ENCODE measurements at regions not wholly inside any gene's neighbourhood (a gene's known extent, or its start where the extent isn't known, plus 50 kb on each side); places are given as distances from the start of the nearest gene placed in this dataset.
A peak's percentile ranks its signal among the peaks of the same experiment; 100 is the strongest.

- no peaks in the 10 kb centered on the region for H3K27me3 Mint-ChIP-seq
- no peak overlapping the region for H3K4me3 Mint-ChIP-seq
- no peak overlapping the region for H3K4me3 ChIP-seq (ENCODE audit: low read length)
- H3K4me1 ChIP-seq (ENCODE audit: insufficient read depth, low read length), result no peaks in the 10 kb centered on the region
- no peaks in the 10 kb centered on the region for H3K36me3 Mint-ChIP-seq
- no peaks in the 10 kb centered on the region for H3K9me3 ChIP-seq (ENCODE audit: low read length)
- no peaks in the 10 kb centered on the region for H3K4me1 Mint-ChIP-seq
- no peak overlapping the region for H3K27ac ChIP-seq (ENCODE audit: low read depth, low read length)
- H3K9me3 Mint-ChIP-seq, result peaks cover 0 to 3% (median 2%) of the 10 kb centered on the region in 5 donors
- H3K27ac Mint-ChIP-seq, result no peak overlapping the region
- ChIA-PET POLR2A (no interaction called here), CTCF (no interaction called here)
- H3K27me3 ChIP-seq (ENCODE audit: insufficient read depth, low read length, poor library complexity, severe bottlenecking), result no peaks in the 10 kb centered on the region
- DNase-seq, result no peak
- H3K36me3 ChIP-seq (ENCODE audit: insufficient read depth, low read length), result no peaks in the 10 kb centered on the region
These were observed 64.2 kb upstream of the HTR1A start for GRCh38 chr5:64026493-64026892.

DNA sequence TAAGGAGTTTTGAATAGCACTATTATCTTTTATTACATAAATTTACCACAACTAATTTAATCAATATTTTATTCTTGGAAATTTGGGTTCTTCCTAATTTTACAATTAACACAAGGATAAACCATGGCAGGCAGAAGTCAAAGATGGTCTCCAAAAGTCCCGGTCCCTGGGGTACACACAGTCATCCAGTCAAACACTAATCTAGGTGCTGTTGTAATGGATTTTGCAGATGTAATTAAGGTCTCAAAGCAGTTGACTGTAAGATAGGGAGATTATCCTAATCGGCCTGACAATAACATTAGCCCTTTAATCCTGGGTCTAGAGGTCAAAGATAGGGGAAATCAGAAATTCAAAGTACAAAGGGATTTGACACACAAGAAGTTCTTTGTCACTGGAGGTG lies 57.5 kb upstream of the HTR1A start:
- H3K9me3 ChIP-seq (ENCODE audit: low read length), result no peaks in the 10 kb centered on the region
- no peak overlapping the region for H3K27ac Mint-ChIP-seq
- no peaks in the 10 kb centered on the region for H3K36me3 Mint-ChIP-seq
- no peaks in the 10 kb centered on the region for H3K27me3 Mint-ChIP-seq
- H3K27ac ChIP-seq (ENCODE audit: low read depth, low read length), result no peak overlapping the region
- H3K4me1 Mint-ChIP-seq, result no peaks in the 10 kb centered on the region
- H3K4me3 ChIP-seq (ENCODE audit: low read length), result no peak overlapping the region
- no peak overlapping the region for H3K4me3 Mint-ChIP-seq
- DNase-seq, result no peak
- no peaks in the 10 kb centered on the region for H3K4me1 ChIP-seq (ENCODE audit: insufficient read depth, low read length)
- no peaks in the 10 kb centered on the region for H3K27me3 ChIP-seq (ENCODE audit: insufficient read depth, low read length, poor library complexity, severe bottlenecking)
- ChIA-PET POLR2A (no interaction called here), CTCF (no interaction called here)
- peaks cover 0 to 5% (median 3%) of the 10 kb centered on the region in 5 donors for H3K9me3 Mint-ChIP-seq
- H3K36me3 ChIP-seq (ENCODE audit: insufficient read depth, low read length), result no peaks in the 10 kb centered on the region

GRCh38 chr5:64018966-64019365 lies 56.7 kb upstream of the HTR1A start:
- DNase-seq, result no peak
- H3K27ac ChIP-seq (ENCODE audit: low read depth, low read length), result no peak overlapping the region
- H3K27ac Mint-ChIP-seq, result peak overlapping the region in 1 of 8 donors; percentile 34
- no peaks in the 10 kb centered on the region for H3K4me1 ChIP-seq (ENCODE audit: insufficient read depth, low read length)
- H3K27me3 Mint-ChIP-seq, result no peaks in the 10 kb centered on the region
- no peaks in the 10 kb centered on the region for H3K27me3 ChIP-seq (ENCODE audit: insufficient read depth, low read length, poor library complexity, severe bottlenecking)
- H3K36me3 Mint-ChIP-seq, result no peaks in the 10 kb centered on the region
- H3K9me3 Mint-ChIP-seq, result peaks cover 0 to 6% (median 3%) of the 10 kb centered on the region in 5 donors
- CTCF ChIA-PET, result no interaction called here
- no peak overlapping the region for H3K4me3 Mint-ChIP-seq
- H3K4me1 Mint-ChIP-seq, result no peaks in the 10 kb centered on the region
- no peaks in the 10 kb centered on the region for H3K9me3 ChIP-seq (ENCODE audit: low read length)
- no peaks in the 10 kb centered on the region for H3K36me3 ChIP-seq (ENCODE audit: insufficient read depth, low read length)
- POLR2A ChIA-PET, result no interaction called here
- no peak overlapping the region for H3K4me3 ChIP-seq (ENCODE audit: low read length)

- H3K27ac ChIP-seq (ENCODE audit: low read depth, low read length), result no peak overlapping the region
- POLR2A ChIA-PET, result no interaction called here
- Mint-ChIP-seq H3K36me3 (no peaks in the 10 kb centered on the region), H3K4me1 (no peaks in the 10 kb centered on the region), H3K9me3 (peaks cover 0 to 10% (median 4%) of the 10 kb centered on the region in 5 donors), H3K27me3 (no peaks in the 10 kb centered on the region), H3K4me3 (no peak overlapping the region), H3K27ac (no peak overlapping the region)
- no peaks in the 10 kb centered on the region for H3K36me3 ChIP-seq (ENCODE audit: insufficient read depth, low read length)
- H3K9me3 ChIP-seq (ENCODE audit: low read length), result no peaks in the 10 kb centered on the region
- no peak overlapping the region for H3K4me3 ChIP-seq (ENCODE audit: low read length)
- no peak for DNase-seq
- CTCF ChIA-PET, result no interaction called here
- H3K27me3 ChIP-seq (ENCODE audit: insufficient read depth, low read length, poor library complexity, severe bottlenecking), result no peaks in the 10 kb centered on the region
- H3K4me1 ChIP-seq (ENCODE audit: insufficient read depth, low read length), result no peaks in the 10 kb centered on the region
These were observed 53.6 kb upstream of the HTR1A start for GRCh38 chr5:64015824-64016223.

Data from CD8-positive, alpha-beta memory T cell (primary cell).